Activated CD4-positive, alpha-beta T cell treated with anti-CD3 and anti-CD28 coated beads, Interleukin-2, Interleukin-6, amounts not matched to agents 100 ng/mL and 50 ng/mL, durations not matched to agents 16 hours and 8 hours (primary cell): ENCODE measurements at regions not wholly inside any gene's neighbourhood (a gene's known extent, or its start where the extent isn't known, plus 50 kb on each side); places are given as distances from the start of the nearest gene placed in this dataset.
"Not testable (repeated sequence)": the region's sequence is repeated elsewhere in the genome, so short reads cannot be mapped to it uniquely, and the experiment has no call there.

Experiments
- DNase-seq: peaks from one replicate; pipeline ENCODE4 v3.0.0-alpha.2; 2020

- not testable (repeated sequence) for DNase-seq
Measured at GRCh38 chr10:15921423-15921945, 61.2 kb upstream of the MINDY3 start.

DNA sequence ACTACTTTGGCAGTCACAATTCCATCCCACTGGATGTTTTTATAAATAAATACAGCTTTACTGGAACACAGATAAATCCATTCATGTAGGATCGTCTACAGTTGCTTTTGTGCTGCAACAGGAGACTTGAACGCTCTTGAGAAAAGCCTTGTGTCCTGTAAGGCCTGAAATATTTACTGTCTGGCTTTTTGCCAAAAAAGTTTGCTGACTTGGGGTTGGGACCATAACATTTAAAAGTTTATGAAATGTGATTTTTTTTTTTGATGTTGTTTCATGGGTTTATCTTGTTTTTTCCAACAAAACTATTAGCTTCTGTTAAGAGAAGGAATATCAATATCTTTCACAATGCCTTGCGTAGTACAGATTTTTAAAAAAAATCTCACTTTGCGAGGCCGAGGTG is 71.1 kb upstream of the MINDY3 start:
- DNase-seq: no peak

GRCh38 chr10:15939543-15939942 is 79.2 kb upstream of the MINDY3 start:
- DNase-seq: not testable (repeated sequence)

DNA sequence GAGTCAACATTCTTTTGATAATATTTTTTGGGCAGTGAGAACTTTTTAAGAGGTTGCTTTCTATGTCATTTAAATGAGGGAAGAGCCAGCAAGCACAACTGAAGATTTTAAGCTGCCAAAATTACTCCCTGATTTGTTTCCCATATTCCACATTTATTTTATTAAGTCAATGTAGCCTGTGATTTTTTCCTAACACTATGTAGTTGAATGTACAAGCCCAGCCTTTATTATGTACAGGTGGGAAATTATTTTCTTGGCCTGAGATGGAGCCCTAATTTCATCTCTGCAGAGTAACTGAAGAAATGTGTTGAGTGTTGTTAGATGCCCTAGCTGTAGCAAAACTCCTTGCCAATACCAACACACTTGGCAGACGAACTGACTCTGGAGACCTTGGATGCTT is 83.1 kb upstream of the MINDY3 start:
- no peak for DNase-seq

DNA sequence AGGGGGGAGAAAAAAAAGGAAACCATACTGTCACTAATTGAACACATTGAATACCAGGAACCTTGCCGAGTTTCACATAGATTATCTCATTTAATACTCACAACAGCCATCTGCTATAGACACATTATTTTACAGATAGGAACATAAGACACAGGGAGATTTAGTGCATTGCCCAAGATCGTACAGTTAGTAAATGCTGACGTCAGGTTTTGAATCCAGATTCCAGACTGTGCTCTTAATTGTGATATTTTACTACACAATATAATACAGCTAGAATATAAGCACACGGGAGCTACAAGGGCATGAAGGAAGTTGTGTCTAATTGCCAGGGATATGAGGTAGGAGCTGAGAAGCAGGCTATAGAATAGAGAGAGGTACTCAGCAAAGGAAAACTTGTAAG is 93.9 kb upstream of the MINDY3 start:
- no peak for DNase-seq

DNA sequence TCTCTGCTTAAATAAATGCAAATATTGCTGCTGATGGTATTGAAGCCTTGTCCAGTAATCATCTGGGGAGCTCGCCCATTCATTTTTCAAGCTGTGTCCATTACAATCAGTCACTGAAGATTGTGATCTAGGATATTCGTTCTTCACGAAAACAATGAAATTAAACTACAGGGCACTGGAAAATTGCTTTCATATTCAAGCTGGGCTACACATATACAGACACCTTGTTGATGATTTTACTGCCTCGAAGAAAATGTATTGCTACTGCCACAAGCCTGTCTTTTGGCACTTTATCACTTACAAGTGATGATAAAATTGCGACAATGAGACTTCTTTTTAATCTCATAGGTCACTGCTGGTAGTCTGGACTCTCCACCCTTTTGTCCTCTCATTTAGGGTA is 100.0 kb upstream of the MINDY3 start:
- DNase-seq: no peak

- DNase-seq: not testable (repeated sequence)
Measured at GRCh38 chr10:15972736-15973135, 112.4 kb upstream of the MINDY3 start.

DNA sequence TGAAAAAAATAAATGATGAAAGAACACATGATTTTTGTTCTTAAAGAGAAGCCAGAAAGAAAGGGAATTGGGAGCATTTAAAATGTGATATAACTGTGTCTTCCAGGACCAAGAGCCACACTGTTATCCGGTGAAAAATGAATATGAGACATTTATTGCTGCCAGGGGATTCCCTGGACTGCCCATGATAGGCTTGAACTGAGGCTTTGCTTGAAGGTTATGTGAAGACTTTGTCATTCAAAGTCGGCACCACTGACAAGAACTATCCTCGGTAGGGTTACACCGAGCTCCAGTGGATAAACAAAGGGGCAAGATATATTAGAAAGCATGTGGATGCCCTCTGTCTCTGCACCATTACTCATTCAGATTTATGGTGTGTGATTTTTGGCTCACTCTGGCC is 125.4 kb upstream of the MINDY3 start:
- DNase-seq: no peak

GRCh38 chr10:15990535-15991129 is 130.3 kb upstream of the MINDY3 start:
- no peak for DNase-seq

DNA sequence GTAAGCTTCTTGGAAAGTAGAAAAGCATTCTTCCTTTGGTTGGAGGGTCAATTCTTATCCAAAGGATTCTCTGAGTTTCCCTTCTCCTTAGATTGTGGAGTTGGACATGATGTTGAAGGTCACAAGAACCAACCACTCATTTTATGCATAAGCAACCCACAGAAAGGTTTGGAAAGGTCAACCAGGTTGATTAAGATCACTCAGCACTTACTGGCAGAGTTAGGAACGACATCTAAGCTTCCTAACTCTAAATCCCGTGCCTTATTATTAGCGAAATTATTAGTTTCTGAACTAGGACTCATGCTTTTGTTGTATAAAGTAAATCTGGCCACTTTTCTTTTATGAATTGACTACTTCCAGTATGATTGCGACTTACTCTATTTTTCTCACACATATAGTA is 137.0 kb upstream of the MINDY3 start:
- no peak for DNase-seq

- no peak for DNase-seq
Measured at GRCh38 chr10:16001581-16001980, 141.3 kb upstream of the MINDY3 start.

- no peak for DNase-seq
Measured at GRCh38 chr10:16009785-16010184, 149.5 kb upstream of the MINDY3 start.

- DNase-seq: no peak
Measured at GRCh38 chr10:16011548-16011947, 151.2 kb upstream of the MINDY3 start.

DNA sequence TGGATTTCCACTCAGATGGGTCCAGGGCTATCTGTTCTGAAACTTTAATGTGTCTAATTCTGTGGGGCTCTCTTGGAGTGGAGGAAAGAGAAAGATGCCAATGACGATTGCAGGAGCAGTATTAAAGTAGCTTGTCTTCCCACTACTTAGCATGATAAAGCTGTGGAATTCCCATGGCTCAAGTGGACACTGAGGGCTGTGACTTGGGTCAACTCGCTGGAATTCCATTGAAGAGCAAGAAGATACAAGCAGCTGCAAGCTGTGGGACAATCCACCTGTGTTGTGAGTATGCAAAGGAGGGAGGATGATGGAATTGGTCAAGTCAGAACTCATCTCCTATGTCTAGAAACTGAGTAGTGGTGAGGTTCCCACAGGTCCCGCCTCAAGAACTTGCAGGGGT is 154.2 kb upstream of the MINDY3 start:
- DNase-seq: no peak

DNA sequence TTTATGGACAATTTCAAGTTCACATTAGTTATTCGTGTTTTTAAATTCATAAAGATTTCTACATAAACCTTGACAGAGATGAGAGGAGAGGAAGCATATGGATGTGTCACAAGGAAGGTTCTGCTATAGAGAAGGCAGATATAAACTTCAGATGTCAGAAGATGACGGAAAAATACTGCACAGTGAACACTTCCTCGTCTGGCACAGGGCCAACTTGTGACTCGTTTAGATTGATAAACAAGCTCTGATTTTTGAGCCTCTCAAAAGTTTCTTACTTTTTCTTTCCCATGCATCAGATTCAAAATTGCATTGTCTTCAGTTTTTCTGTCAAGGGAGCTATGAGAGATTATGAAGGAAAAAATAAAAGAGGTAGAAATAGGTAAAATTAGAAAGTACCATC is 156.4 kb upstream of the MINDY3 start:
- DNase-seq: no peak

DNA sequence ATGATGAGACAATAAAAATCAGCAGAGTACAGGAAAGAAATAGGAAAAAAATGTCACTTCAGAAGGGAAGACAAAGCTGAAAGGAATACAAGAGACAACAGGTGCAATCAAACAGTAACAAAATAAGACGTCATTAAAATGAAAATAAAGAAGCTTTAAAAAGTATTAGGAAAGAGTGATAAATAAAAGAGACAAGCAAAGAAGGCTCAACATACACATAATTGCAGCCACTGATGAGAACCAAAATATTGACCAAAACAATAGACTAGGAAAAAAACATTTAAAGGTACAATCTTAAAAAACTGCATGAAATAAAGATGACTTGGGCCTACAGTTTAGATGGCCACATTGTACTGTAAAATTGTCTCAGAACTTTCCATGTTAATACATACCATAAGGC is 160.5 kb upstream of the MINDY3 start:
- DNase-seq: no peak

GRCh38 chr10:16026832-16027231 is 166.5 kb upstream of the MINDY3 start:
- DNase-seq: not testable (repeated sequence)

DNA sequence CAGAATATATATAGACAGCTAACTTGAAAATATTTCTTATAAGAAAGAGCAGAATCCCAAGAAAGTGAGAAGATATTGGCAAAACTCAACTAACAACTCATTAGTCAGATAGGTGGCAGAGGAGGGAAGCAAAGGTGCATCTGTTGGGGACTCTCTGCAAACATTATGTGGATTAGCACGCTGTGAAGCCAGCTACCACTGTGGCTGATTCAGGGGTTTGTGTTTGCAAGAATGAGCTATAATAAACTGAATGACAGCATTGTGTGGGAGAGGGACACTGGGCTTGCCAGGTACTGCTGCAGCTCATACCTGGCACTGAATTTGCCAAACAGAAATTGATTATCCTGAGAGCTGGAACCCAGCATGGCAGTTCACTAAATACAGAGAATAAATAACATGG is 170.3 kb upstream of the MINDY3 start:
- no peak for DNase-seq

- DNase-seq: no peak
Measured at GRCh38 chr10:16049050-16049449, 188.7 kb upstream of the MINDY3 start.

DNA sequence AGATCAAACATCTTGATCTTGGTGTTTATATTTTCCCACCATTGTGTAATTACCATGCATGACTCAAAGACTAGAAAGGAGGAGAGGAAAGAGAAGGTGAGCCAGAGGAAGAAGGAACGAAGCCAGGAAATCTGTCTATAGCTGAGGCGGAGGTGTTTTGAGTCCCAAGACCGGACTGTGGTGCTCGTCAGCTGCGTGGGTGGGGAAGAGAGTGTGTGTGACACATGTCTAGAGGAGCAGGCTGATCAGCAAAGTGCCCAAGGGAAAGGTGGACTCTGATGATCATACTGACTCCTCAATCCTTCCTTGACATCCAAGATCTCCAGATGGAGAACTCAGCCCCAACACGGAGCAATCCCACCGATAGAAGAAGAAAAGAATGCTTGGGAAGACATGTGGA is 189.5 kb upstream of the MINDY3 start:
- no peak for DNase-seq

GRCh38 chr10:16063350-16063749 is 203.0 kb upstream of the MINDY3 start:
- DNase-seq: no peak

GRCh38 chr10:16083551-16083950 is 223.2 kb upstream of the MINDY3 start:
- not testable (repeated sequence) for DNase-seq

GRCh38 chr10:16105082-16105481 is 244.8 kb upstream of the MINDY3 start:
- DNase-seq: no peak

DNA sequence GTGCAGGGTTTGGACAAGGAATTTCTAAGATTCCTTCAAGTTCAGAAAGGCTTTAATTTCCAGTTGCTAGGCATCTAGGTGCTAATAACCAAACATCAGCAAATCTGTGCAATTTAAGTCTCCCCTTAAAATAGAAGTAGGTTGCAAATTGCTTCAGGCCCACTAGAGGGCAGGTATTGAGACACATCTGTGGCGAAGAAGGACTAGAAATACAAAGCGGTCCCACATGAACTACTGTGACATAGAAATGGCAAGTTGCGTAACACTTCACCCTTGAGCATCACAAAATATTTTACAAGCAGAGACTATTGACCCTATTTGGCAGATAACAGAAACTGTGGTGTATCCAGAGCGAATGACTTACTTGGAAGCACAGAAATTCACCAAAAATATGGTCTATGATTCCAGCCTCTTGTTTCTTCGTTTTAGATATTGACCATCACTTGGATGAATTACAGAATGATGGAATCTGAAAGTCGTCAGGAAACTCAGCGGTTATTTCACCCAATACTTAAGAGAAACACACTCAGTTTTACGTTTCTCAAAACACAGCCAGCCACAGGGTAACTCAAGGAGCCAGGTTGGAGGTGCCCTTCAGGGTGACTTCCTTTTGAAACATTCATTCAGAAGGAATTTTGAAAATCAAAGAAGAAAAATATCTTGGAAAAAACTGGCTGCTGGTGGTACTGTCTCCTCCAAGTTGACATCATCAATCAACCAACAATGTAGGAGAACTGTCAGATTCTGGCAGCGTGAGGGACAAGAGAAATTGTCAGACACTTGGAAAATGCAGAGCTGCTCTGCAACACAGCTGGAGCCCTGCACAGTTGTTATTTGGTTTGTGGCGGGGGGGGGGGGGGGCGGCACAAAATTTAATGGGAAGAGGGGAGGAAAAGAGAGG is 256.3 kb upstream of the MINDY3 start:
- peak; percentile 36 for DNase-seq
